Heart left ventricle (tissue), 13 donors: ENCODE measurements at regions not wholly inside any gene's neighbourhood (a gene's known extent, or its start where the extent isn't known, plus 50 kb on each side); places are given as distances from the start of the nearest gene placed in this dataset.

Experiments
- CTCF ChIP-seq, 12 donors: fragments of 200-600 bp; sonication (generic) in 4 of 12; IDR thresholded peaks; one replicate each; pipeline versions ENCODE4 v1.5.0 to v1.8.0; 2018 to 2022; ENCODE audit warnings: antibody characterized with exemption in 12 of 12, mild to moderate bottlenecking in 5 of 12
- POLR2A ChIP-seq, 2 donors: fragments of 450-650 bp; IDR thresholded peaks; one replicate each; pipeline ENCODE4 v1.6.1; 2017; ENCODE audit warnings: antibody characterized with exemption in 2 of 2, mild to moderate bottlenecking in 2 of 2, moderate library complexity in 2 of 2
- donor health status: ischemic (EF 13 %, LVEDD 7.1; RV severe dilation, severe dysfunction).
- donor health status: DM: no; HTN: yes; CAD: no.
- donor health status: DM: no; HTN: no; CAD: no.
- donor health status: ischemic (EF 25% LVEDD 6.9; RV normal size, moderate dysfunction).
- donor health status: ischemic (EF 25% LVEDD 5.7; RV mildly dilated, moderate dysfunction).
- donor health status: ischemic (EF 35%, LVEDD 5.7; RV mildly dilated, moderate dysfunction).
- donor health status: nonischemic (EF 11% LVEDD 7.7; RV severe dilation, severe dysfunction).
- donor health status: DM: yes; HTN: yes; CAD: no.
- donor health status: PGD.
- donor health status: ischemic (EF 29% LVEDD 5.4; RV normal size, mild dysfunction).
- donor health status: nonischemic (EF 23%, LVEDD 6.1; RV moderate dilation, normal function).

DNA sequence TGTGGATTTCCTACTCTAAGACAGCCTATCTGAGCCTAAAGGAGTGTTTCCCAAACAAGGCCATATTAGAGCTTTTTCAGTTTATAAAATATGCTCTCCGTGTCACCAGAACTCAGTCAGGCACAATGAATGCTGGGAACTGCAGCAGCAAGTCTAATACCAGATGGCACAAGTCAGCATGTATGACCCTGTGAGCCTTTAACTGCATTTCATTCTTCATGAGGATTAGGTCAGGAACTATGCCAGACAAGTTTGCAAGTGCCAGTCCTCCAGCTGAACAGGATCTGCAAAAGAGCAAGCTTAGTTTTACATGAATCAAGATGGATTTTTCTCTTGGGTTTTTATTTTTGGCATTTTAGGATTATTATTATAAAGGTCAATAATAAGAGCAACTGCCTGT lies 66.7 kb upstream of the SAMD5 start:
- TF ChIP-seq CTCF (IDR thresholded peaks at IDR 0.05) (no peak), POLR2A (IDR thresholded peaks at IDR 0.05) (no peak)
